T-helper 2 cell (primary cell): ENCODE measurements at regions not wholly inside any gene's neighbourhood (a gene's known extent, or its start where the extent isn't known, plus 50 kb on each side); places are given as distances from the start of the nearest gene placed in this dataset.

ENCODE experiments used
- DNase-seq, 5 experiments: peaks; one replicate each; pipeline versions ENCODE4 v3.0.0 to v3.0.0-alpha.2; 2012 to 2022

DNA sequence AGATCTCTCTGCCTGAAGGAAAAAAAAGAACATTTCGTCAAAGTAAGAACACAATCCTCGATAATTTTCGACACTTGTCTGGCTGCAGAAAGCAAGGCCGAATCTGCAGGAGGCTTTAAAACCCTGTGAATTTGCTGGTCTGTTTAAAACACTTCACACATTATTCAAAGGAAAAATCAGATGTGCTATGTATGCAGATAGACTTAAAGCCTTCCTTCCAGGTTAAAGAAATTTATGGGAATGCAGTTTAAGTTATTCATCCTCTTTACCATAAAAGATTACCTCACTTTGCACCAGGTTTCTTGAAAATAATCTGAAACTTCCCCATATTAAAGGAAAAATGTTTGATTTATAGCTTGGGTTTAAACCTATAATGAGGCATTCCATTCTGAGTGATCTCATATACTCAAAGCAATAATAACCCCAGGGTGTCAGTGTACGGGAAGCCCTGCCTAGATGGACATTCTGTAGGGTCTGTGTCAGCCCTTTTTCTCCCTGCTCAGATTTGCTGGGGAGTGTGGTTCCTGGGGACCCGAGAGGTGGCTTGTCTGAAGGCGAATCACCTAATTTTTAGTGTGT lies 323.5 kb upstream of the SLC24A2 start:
- no peak for DNase-seq

DNA sequence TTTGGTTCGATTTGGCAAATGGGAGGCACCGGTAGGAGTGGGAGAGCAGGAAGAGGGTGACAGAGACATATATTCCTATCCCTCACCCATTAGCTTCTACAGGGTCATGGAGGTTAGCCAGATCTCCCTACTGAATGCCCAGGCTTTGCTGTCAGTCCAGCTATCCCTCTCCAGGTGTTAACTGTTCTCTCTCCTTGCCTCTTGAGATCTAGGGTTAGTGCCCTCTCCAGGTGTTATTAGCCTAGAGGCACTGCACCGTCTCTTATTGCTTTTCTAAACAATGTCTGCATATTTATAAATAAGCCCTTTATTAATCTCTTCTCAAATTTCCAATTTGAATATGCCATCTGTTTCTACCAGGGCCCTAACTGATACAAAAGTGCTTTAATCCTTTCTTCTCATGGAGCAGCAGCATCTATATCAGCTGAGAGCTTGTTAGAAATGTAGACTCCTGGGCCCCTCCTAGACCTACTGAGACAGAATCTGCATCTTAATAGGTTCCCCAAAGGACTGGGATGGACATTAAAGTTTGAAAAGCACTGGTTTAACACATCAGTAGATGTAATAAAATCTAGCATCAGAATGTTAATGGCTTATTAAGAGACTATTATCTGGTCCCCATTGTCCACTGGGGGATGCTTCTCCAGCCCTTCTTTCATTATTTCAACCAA lies 322.5 kb upstream of the SLC24A2 start:
- no peak for DNase-seq

DNA sequence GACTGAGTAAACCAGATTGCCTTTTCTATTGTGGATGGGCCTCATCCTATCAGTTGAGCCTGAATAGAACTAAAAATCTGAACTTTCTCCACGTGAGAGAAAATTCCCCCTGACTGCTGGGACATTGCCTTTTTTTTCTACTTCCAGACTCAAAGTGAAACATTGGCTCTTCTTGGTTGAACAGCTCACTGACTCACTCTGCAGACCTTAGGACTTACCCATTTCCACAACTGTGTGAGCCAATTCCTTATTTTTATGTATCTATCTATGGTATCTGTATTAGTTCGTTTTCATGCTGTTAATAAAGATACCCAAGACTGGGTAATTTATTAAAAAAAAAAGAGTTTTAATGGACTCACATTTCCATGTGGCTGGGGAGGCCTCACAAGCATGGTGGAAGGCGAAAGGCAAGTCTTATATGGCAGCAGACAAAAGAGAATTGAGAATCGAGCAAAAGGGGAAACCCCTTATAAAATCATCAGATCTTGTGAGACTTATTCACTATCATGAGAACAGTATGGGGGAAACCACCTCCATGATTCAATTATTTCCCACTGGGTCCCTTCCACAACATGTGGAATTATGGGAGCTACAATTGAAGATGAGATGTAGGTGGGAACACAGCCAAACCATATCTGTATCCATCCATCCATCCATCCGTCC lies 306.7 kb upstream of the SLC24A2 start:
- DNase-seq: no peak

DNA sequence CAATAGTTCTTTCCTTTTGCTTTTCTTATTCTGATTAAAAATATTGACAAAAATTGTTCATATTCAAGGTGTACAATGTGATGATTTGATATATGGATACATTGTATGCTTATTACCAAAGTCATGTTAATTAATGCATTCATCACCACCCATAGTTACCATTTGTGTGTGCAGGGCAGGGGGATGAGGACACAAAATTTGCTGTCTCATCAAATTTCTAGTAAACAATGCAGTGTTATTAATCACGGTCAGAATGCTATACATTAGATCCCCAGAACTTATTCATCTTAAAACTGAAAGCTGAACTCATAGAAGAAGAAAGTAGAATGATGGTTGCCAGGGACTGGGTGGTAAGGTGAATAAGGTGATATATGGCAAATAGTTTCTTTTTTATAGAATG lies 303.7 kb upstream of the SLC24A2 start:
- DNase-seq: no peak

DNA sequence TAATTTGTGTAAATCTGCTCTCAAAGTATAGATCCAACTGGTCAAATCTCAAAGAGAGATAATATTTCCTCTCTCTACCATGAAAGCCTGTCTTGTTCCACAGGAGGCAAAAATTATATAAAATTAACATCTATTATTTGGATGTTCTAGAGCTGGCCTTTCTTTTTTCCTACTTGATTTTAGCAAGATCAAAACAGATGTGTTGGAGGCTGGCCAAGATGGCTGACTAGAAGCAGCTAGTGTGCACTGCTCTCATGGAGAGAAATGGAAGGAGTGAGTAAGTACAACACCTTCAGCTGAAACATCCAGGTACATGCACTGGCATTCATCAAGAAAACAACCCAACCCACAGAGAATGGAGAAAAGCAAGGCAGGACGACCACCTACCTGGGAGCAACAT lies 298.6 kb upstream of the SLC24A2 start:
- no peak for DNase-seq

DNA sequence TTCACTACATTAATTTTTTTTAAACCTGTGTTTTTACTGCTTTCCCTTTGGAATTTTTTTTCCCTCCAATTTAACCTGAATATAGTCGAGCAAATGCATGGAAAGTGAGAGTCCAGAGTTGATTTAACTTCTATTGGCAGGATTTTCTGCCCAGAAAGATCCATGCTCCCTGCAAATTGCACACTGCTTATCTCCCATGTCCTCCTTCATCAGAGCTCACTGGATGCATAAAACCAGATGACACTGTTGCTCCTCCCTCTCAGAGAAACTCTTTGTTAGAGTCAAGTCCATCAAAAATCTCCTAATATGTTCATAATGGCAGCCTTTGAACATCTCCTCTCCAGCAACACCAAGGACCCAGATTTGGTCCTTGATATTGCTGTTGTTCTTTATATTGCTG lies 297.0 kb upstream of the SLC24A2 start:
- no peak for DNase-seq

DNA sequence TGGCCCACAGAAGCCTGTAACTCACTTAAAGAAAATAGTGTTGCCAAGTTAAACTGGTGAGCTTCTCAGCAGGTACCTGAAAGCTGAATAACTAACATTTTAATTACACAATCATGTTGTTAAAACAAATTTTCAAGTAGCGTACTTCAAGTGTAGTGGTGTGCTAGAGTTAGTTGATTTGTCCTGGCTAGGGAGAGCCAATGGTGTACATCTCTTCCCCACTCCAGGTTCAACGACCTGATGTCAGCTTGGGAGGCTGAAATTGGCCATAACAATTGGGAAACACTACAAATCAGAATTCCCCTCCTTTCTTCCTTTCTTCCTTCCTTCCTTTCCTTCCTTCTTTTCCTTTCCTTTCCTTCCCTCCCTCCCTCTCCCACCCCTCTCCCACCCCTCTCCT lies 295.3 kb upstream of the SLC24A2 start:
- DNase-seq: no peak

DNA sequence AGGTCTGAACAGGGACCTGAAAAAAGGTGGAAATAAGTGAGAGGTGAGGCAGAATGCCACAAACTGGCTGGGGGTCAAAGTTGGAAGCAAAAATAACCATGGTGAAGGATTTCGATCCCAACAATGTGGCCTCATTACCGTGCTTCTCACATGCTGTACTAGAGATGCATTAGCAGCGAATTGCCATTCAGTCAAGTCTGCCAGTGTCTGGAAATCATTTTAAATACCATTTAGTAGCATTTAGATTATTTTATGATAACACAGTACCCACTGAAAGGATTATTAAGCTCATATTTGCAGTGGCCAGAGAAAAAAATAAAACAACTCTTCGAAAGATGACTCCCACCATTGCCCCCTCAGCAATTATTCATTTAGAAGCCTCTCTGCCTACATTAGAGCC lies 294.6 kb upstream of the SLC24A2 start:
- DNase-seq: no peak

DNA sequence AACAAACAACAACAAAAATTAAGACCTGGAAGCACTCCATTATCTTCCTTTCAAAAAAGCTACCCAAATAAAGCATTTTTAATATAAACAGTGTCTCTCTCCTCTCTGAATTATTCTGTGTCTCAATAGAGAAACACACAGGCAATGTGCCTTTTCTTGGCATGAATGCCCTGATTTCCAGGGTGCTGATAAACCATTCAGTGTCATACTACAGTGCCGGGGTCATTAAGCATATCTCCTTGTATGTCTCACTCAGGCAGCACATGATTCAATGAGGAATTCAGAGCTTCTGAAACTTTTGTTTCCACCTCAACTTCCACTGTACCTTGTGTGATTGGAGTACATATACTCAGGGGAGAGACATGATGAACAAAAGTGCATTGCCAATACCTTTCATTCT lies 294.0 kb upstream of the SLC24A2 start:
- no peak for DNase-seq

DNA sequence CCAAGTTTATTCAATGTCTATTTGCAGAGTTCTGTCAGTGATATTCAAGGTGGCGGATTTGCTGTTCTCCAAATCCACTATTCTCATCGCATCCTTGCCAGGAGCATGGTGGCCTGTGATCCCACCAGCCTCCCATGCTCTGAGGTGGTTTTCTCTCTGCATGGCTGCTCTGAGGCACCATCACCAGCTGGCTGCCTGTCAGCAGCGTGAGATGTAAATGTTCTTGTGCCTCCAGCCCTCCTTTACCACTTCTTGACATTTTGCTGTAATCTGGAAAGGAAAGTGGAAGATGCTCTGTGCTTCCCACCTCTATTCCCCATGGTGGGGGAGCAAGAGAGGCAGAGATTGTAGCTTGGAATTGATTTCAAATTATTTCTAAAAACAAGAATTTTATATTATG lies 293.6 kb upstream of the SLC24A2 start:
- DNase-seq: no peak

DNA sequence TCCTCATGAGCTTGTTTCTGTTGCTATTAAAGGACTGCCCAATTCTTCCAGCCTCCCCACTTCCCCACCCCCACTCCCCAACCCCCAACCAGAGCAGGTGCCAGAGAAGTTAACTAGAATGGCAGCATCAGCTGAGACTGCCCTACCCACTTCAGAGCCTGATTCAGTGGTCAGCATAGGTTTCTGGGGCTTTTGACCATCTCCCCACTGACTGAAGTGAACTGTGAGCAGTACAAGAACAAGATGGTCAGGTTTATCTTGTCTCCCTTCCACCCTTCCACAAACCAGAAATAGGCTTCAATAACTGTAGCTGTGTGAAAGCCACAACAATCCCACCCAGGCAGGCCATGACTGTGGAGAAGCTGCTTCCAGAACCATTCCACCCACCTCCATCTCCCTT lies 289.4 kb upstream of the SLC24A2 start:
- no peak for DNase-seq

DNA sequence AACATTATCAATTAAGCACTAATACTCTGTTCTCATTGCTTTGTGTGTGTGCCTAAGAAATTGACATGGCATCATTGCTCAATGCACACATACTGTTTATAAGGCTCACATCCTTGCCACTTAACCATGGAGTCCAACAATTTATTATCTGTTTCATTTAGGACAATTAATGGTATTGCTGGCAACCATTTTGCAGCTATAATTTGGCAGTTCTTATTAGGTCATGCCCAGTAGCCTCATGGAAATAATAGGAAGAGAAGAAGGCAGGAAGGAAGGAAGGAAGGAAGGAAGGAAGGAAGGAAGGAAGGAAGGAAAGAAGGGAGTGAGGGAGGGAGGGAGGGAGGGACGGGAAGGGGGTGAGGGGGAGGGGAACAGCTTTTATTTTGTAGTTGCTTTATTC lies 285.5 kb upstream of the SLC24A2 start:
- DNase-seq: no peak

DNA sequence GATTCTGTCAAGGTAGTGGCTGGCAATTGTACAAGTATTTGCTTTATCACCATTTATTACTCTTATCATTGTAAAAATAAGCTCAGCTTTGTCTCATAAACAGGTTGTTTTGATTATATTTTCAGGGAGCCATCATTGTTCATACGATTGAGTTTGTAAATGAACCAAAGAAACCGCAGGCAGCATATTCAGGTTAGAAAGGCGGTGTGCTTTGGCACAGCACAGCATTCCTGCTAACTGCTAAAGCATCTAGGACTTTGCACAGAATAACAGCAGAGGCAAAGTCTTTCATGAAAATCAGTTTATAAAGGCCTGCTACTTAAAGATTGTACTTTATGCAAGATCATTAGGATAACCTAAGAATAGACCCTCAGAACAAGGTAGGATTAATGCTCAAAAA lies 281.5 kb upstream of the SLC24A2 start:
- DNase-seq: no peak

DNA sequence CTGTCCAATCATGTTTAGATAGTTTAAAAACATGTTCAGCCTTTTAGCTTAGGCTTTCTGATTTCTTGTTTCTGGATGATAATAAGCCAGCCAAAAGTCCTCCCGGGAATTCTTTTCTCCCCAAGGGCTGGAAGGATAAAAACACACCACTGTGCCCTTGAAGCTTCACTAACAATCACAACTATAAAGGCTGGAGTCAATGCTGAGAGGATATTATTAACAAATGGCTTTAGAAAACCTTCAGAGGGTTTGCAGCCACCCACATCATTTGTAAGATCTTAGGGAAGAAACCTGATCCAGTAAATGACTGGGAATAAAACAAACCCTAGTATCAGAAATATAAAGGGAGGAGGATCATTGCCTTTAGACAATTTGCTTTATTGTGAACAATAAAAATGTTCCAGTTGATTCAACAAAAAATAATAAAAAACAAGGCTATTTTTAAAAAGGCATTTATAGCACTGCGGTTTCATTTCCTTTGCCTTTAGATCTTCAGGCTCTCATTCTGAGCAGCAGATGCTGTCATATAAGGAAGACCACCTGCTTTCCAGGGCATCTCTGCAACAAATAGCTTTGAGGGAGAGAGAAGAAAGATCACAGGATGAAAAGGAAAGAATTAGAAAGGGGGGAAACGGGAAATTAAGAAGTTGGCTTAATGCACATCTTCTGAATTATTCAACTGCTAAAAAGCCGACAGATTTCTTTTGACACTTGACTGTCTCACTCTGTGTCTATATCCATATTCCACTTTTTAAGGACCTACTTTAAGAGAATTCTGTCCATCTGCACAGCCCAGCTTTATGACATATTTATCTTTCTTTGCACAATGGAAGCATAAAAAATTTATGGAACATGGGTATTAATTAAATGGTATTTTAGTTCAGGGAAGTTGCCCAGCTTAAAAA lies 277.2 kb upstream of the SLC24A2 start:
- no peak for DNase-seq

DNA sequence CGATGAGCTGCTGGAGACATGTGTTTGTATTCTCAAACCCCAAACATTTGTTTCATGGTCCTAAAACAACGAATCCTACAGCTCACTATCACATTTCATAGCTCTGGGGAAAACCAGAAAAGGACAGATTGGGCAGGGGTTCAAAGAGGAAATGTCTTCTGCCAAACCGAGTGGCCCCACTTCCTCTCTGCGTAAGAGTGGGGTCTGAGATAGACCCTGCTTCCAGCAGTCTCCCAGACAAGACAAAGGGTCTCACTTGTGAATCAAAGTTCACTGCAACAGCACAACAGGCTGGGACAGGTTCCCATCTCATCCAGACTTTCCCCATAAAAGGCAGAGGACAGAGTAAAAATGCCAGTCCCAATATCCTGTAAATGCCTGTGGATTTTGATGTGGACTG lies 276.2 kb upstream of the SLC24A2 start:
- DNase-seq: no peak

DNA sequence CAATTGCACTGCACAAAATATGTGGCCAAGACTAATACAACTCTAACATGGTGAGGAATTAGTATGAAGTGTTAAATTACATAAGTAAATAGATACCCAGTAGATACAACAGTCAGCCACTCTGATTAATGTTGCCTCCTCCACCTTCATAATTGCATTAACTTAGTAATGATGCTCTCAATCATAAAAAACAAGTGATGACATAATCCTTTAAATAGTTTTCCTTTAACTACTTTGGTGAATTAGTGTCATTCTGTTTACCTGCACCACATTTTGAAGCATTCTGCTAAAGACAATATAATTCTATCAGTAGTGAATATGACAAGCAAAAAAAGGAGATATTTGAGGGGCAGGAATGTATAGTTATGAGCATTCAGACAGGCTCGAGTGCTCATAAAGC lies 265.9 kb upstream of the SLC24A2 start:
- DNase-seq: no peak

DNA sequence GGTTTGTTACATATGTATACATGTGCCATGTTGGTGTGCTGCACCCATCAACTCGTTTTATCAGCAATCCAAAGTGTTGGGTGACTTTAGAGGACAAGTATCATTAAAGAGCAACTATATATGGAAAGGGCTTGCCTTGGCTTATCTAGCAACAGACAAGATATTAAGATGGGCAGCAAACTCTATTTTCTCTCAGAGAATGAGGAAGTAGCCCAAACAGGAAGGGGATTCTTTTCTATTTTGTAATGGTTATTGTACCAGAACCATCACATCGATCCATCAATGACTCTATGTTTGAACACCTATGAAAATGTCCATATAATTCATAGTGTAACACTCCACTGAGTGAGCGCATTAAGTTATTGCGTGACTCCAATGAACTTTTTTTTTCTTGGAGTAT lies 260.1 kb upstream of the SLC24A2 start:
- no peak for DNase-seq

DNA sequence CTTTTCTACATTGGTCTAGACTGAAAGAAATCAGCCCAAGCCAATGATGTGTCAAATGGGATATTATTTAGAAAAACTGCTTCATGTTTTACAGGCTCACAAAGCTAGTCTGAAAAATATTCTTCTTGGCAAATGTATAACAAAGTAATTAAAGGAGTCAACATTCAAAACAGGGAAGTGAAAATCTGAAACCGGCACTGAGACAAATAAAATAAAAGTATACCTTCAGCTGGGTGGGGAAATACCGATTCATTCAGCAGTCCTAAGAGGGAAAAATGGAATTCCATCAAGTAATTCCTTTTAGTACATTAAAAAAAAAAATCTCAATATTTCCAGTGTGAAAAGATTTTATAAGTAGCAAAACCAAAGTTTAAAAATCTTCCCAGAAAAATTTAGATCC lies 259.6 kb upstream of the SLC24A2 start:
- DNase-seq: no peak

DNA sequence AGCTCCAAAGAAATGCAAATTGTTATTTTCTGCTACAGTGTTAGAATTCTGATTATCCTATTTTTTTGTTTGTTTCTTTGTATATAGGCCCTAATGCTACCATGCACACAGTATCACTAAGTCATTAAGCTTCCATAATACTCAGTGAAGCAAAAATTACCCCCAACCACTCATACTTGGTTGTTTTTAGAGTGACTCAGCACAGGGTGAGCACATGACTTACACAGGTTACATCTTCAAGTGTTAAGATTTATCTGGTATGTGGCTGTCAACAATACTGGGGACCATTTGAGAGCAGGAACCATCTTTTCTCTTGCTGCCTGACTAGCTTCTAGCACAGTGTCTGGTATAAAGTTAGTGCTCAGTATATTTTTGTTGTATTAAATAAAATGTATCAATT lies 255.8 kb upstream of the SLC24A2 start:
- DNase-seq: no peak

DNA sequence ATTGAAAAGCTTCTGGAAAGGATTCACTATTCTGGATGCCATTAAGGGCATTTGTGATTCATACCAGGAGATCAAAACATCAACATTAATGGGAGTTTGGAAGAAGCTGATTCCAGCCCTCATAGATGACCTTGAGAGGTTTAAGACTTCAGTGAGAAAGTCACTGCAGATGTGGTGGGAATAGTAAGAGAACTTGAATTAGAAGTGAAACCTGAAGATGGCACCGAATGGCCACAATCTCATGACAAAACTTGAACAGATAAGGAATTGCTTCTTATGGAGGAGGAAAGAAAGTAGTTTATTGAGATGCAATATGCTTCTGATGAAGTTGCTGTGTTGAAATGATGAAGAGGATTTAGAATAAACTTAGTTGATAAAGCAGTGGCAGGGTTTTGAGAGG lies 254.6 kb upstream of the SLC24A2 start:
- DNase-seq: peak in 1 of 5 experiments; percentile 49

DNA sequence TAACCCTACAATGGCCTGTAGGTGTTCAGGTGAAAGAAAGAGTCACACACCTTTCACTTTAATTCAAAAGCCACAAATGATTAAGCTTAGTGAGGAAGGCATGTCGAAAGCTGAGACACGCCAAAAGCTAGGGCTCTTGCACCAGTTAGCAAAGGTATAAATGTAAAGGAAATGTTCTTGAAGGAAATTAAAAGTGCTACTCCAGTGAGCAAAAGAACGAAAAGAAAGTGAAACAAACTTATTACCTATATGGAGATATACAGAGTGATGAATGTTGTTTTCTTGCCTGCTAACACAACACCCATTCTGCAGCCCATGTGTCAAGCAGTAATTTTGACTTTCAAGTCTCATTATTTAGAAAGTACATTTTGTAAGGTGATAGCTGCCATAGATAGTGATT lies 254.2 kb upstream of the SLC24A2 start:
- DNase-seq: peak in 2 of 5 experiments; percentile 2 to 57

DNA sequence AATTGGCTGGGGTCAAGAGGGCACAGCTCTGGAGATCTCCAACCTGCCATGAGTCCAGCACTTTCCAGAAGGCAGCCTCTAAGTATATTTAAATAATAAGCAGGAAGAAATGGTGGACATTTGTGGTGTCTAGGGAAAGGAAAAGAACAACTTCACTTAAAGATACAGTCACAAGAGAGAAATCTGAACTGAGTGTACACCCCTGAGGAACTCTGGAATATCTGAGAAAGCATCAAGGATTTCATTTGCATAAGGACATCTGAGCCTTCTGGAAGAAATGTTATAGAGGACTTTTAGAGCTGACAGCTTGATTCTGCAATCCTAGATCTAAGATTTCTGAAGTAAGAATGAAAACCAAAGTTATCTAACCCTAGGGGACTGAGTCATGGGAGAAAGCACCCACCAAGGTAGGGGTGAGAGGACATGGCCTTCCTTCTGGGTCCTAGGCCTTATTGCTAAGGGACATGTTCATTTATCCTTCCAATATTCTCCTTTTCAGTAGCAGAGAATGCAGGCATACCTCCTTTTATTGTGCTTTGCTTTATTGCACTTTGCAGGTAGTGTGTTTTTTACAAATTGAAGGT lies 253.4 kb upstream of the SLC24A2 start:
- no peak for DNase-seq

DNA sequence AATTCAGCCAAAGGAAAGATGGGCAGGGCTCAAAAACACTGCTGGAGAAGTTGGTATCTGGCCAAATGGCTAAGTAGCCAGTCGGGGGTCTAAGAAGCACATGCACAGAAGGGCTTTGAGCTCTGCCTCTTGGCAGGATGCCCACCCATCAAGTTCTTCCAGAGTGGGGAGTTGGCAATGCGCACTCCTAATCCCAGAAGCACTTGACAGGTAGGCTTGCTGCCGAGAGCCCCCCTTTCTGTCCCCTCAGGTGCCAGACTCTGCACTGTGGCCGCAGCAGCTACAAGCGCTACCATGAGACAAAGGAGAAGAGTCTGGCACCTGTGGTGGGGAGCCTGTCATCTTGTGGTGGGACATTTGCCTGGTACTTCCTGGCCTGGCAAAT lies 252.9 kb upstream of the SLC24A2 start:
- peak in 2 of 5 experiments; percentile 9 to 54 for DNase-seq
